Uterus (tissue), 2 donors: ENCODE measurements at regions not wholly inside any gene's neighbourhood (a gene's known extent, or its start where the extent isn't known, plus 50 kb on each side); places are given as distances from the start of the nearest gene placed in this dataset.

Source experiments
- POLR2A ChIP-seq, 2 donors: fragments of 450-650 bp; IDR thresholded peaks; one replicate each; pipeline ENCODE4 v1.6.1; 2016; ENCODE audit warnings: antibody characterized with exemption in 2 of 2, mild to moderate bottlenecking in 1 of 2, moderate library complexity in 1 of 2
- TF ChIP-seq, protein P1 (sequence below), 4 experiments: fragments of 200-600 bp in 2 of 4; fragments of 450-650 bp in 2 of 4; sonication (generic) in 2 of 4; IDR thresholded peaks; one replicate each; pipeline ENCODE4 v1.5.1; 2016 to 2019; ENCODE audit warnings: antibody characterized with exemption in 4 of 4, mild to moderate bottlenecking in 2 of 4, moderate library complexity in 1 of 4

- TF ChIP-seq POLR2A (IDR thresholded peaks at IDR 0.05): no peak
- TF ChIP-seq, protein P1, sequence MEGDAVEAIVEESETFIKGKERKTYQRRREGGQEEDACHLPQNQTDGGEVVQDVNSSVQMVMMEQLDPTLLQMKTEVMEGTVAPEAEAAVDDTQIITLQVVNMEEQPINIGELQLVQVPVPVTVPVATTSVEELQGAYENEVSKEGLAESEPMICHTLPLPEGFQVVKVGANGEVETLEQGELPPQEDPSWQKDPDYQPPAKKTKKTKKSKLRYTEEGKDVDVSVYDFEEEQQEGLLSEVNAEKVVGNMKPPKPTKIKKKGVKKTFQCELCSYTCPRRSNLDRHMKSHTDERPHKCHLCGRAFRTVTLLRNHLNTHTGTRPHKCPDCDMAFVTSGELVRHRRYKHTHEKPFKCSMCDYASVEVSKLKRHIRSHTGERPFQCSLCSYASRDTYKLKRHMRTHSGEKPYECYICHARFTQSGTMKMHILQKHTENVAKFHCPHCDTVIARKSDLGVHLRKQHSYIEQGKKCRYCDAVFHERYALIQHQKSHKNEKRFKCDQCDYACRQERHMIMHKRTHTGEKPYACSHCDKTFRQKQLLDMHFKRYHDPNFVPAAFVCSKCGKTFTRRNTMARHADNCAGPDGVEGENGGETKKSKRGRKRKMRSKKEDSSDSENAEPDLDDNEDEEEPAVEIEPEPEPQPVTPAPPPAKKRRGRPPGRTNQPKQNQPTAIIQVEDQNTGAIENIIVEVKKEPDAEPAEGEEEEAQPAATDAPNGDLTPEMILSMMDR (IDR thresholded peaks at IDR 0.05): peak in 2 of 4 experiments; percentile 18 to 26
Measured at GRCh38 chr11:110367571-110367970, 62.2 kb upstream of the FDX1 start.
